ENCODE measurements at regions not wholly inside any gene's neighbourhood (a gene's known extent, or its start where the extent isn't known, plus 50 kb on each side); places are given as distances from the start of the nearest gene placed in this dataset.

DNA sequence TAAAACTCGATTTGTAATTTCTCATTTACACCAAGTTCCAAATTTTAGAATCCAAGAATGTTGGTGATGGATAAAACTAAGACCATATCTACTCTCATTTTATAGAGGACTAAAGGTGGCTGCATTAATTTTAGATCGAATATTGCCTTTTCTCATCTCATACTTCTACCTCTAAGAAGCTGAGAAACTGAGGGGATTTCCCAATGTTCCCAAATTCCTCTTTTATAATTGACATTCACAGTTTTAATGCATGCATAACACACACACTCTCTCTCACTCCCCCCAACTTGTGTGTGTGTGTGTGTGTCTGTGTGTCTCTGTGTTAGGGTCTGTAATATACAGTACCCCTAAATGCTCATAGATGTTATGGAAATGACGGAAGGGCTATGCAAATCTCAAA, 328.8 kb upstream of the SLC14A2 start:
- TF ChIP-seq PCBP1 (IDR thresholded peaks at IDR 0.05; ENCODE audit: borderline replicate concordance, low read depth, low read length) (no peak), MAFF (IDR thresholded peaks at IDR 0.05; ENCODE audit: low read depth, low read length) (no peak), HNF4A (CRISPR knock-in tag; IDR thresholded peaks at IDR 0.05) (no peak), DMAP1 (CRISPR knock-in tag; IDR thresholded peaks at IDR 0.05) (no peak), CENPX (CRISPR knock-in tag; IDR thresholded peaks at IDR 0.05) (no peak), MTF2 (CRISPR knock-in tag; IDR thresholded peaks at IDR 0.05; ENCODE audit: borderline replicate concordance) (no peak), ZBTB38 (CRISPR knock-in tag; IDR thresholded peaks at IDR 0.05) (no peak), RERE (CRISPR knock-in tag; IDR thresholded peaks at IDR 0.05; ENCODE audit: low read depth) (no peak), KLF16 (CRISPR knock-in tag; IDR thresholded peaks at IDR 0.05) (no peak), ZNF546 (CRISPR knock-in tag; conservative IDR thresholded peaks at IDR 0.05) (no peak), ZNF75D (CRISPR knock-in tag; IDR thresholded peaks at IDR 0.05; ENCODE audit: borderline replicate concordance) (no peak)
- Histone ChIP-seq H3K4me2 (ENCODE audit: low read depth, low read length) (no peak overlapping the region), H2AFZ (ENCODE audit: low read length) (no peak overlapping the region), H3K4me3 (replicated peaks in 1 of 3; ENCODE audit: insufficient read depth in 1 of 3, low read depth in 2 of 3, low read length in 3 of 3) (no peak overlapping the region), H3K36me3 (replicated peaks in 1 of 2; ENCODE audit: control insufficient read depth in 1 of 2, insufficient read depth in 2 of 2, low read length in 2 of 2) (no peaks in the 10 kb centered on the region), H3K27ac (ENCODE audit: extremely low read length, insufficient read depth, low read length) (no peak overlapping the region), H3K9me3 (ENCODE audit: low read length) (no peaks in the 10 kb centered on the region), H3K79me2 (ENCODE audit: insufficient read depth, low read length) (no peaks in the 10 kb centered on the region), H3K27me3 (ENCODE audit: control insufficient read depth in 1 of 2, insufficient read depth in 2 of 2, low read length in 2 of 2) (no peaks in the 10 kb centered on the region; a peak in 1 of 5 replicates), H4K20me1 (ENCODE audit: insufficient read depth, low read length) (no peaks in the 10 kb centered on the region), H3K9ac (ENCODE audit: insufficient read depth, low read depth, low read length) (no peak overlapping the region), H3K4me1 (ENCODE audit: insufficient read depth, low read length) (no peaks in the 10 kb centered on the region)
- intact Hi-C loops (cut with micrococcal nuclease; ENCODE audit: unreplicated experiment), result no loop called here
- DNase-seq (ENCODE audit: low spot score) (no peak), FAIRE-seq (no peak), ATAC-seq (no peak)
- WGBS (ENCODE audit: low lambda C conversion rate), result 6% methylated on average over 3 of the region's 3 CpGs
- in situ Hi-C loops (cut with HindIII; ENCODE audit: extremely low pct_ligation_motif_present, low pct_unique_long_range_greater_than_20kb), result no loop called here
- ChIA-PET POLR2A (no interaction called here), CTCF (ENCODE audit: low intra/inter-chr PET ratio, low total read pairs) (no interaction called here)
- BruUV-seq (replicated peaks), result no TSS peak
